ENCODE measurements at regions not wholly inside any gene's neighbourhood (a gene's known extent, or its start where the extent isn't known, plus 50 kb on each side); places are given as distances from the start of the nearest gene placed in this dataset.

DNA sequence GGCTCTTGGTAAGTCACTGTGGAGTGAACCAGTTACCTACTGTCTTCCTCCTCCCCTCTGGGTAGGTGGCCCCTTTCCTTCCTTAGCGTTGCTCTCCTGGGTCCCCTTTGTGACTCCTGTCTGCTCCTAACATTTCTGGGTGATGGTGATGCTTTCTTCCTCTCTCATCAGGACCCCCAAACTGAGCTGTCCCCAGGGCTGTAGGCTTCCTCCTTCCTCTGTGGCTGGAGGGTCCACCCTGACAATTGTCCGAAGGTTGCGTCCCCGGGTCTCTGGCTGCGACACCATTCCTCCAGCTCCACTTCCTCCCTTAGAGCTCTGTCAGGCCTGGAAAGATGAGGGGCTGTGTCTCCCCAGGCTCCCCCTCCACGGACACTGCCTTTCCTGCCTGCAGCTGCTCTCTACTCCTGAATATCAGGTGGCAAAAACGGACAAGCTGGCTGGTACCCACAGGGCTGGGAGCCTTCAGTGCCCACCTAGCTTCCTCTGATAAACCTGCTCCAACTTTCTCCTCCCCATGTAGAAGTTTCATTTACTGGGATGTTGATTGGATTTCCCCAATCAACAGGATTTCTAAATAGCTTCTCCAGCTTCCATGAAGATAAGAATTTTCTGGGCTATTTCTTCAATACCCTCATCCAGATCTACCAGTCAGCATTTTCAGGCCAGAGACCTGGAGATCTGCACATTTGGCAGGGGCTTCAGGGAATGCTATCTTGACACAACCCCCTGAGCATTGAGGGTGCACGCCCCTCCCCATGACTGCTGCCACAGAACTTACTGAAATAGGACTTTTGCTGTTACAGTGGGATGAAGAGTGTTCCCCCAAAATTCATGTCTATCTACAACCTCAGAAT is 506.5 kb downstream of the TCERG1L start:
- DNase-seq (ENCODE audit: low read depth in 1 of 2, low spot score in 1 of 2), result no peak
- Histone ChIP-seq H3K4me3 (replicated peaks; ENCODE audit: insufficient read depth, low read length) (no peak overlapping the region), H3K27ac (replicated peaks) (no peak overlapping the region), H3K27me3 (ENCODE audit: insufficient read depth, poor library complexity, severe bottlenecking) (no peaks in the 10 kb centered on the region)
- TF ChIP-seq POLR2AphosphoS5 (IDR thresholded peaks at IDR 0.05; ENCODE audit: low read depth), result no peak
- no peak for TF ChIP-seq CTCF (IDR thresholded peaks at IDR 0.05; ENCODE audit: insufficient read depth, low read length)
- TF ChIP-seq GABPA (IDR thresholded peaks at IDR 0.05; ENCODE audit: low read depth), result no peak
- TF ChIP-seq SPI1 (IDR thresholded peaks at IDR 0.05; ENCODE audit: borderline replicate concordance, low read depth), result no peak
- TF ChIP-seq REST (IDR thresholded peaks at IDR 0.05; ENCODE audit: insufficient replicate concordance, low read depth), result no peak

- Histone ChIP-seq H3K4me3 (replicated peaks; ENCODE audit: insufficient read depth, low read length) (no peak overlapping the region), H3K27ac (replicated peaks) (no peak overlapping the region), H3K27me3 (ENCODE audit: insufficient read depth, poor library complexity, severe bottlenecking) (no peaks in the 10 kb centered on the region)
- TF ChIP-seq POLR2AphosphoS5 (IDR thresholded peaks at IDR 0.05; ENCODE audit: low read depth) (no peak), GABPA (IDR thresholded peaks at IDR 0.05; ENCODE audit: low read depth) (no peak), REST (IDR thresholded peaks at IDR 0.05; ENCODE audit: insufficient replicate concordance, low read depth) (no peak), CTCF (IDR thresholded peaks at IDR 0.05; ENCODE audit: insufficient read depth, low read length) (no peak), SPI1 (IDR thresholded peaks at IDR 0.05; ENCODE audit: borderline replicate concordance, low read depth) (no peak)
- DNase-seq (ENCODE audit: low read depth in 1 of 2, low spot score in 1 of 2), result no peak
Observed at GRCh38 chr10:130805635-130806030, 505.9 kb downstream of the TCERG1L start.

GRCh38 chr10:130806426-130806825 is 505.1 kb downstream of the TCERG1L start:
- TF ChIP-seq GABPA (IDR thresholded peaks at IDR 0.05; ENCODE audit: low read depth) (no peak), SPI1 (IDR thresholded peaks at IDR 0.05; ENCODE audit: borderline replicate concordance, low read depth) (no peak), POLR2AphosphoS5 (IDR thresholded peaks at IDR 0.05; ENCODE audit: low read depth) (no peak), CTCF (IDR thresholded peaks at IDR 0.05; ENCODE audit: insufficient read depth, low read length) (no peak), REST (IDR thresholded peaks at IDR 0.05; ENCODE audit: insufficient replicate concordance, low read depth) (no peak)
- no peak for DNase-seq (ENCODE audit: low read depth in 1 of 2, low spot score in 1 of 2)
- no peaks in the 10 kb centered on the region for H3K27me3 ChIP-seq (ENCODE audit: insufficient read depth, poor library complexity, severe bottlenecking)
- H3K27ac ChIP-seq (replicated peaks), result no peak overlapping the region
- H3K4me3 ChIP-seq (replicated peaks; ENCODE audit: insufficient read depth, low read length), result no peak overlapping the region
